CD4-positive, alpha-beta T cell (primary cell): ENCODE measurements at regions not wholly inside any gene's neighbourhood (a gene's known extent, or its start where the extent isn't known, plus 50 kb on each side); places are given as distances from the start of the nearest gene placed in this dataset.

Experiments used
- ATAC-seq: fragments of 200-7000 bp; cut with Tn5 transposase; one replicate; pipeline ENCODE4 v1.10.0; 2022; ENCODE audit warnings: mild to moderate bottlenecking; ENCODE audit not compliant: poor library complexity
- CTCF ChIA-PET: fragments of 350-600 bp; sonication (Branson Sonifier 250); formaldehyde crosslinking; loops from one replicate; lab custom pipeline; 2021; ENCODE audit warnings: antibody characterized with exemption, inconsistent platforms; lab: Charles Lee
- POLR2A ChIA-PET: fragments of 350-600 bp; sonication (Branson Sonifier 250); formaldehyde crosslinking; loops from one replicate; lab custom pipeline; 2021; ENCODE audit warnings: antibody characterized with exemption, inconsistent platforms; lab: Charles Lee
- DNase-seq, 14 experiments: peaks; one replicate each; pipeline ENCODE4 v3.0.0-alpha.2; 2013 to 2020; ENCODE audit warnings: mixed read lengths in 2 of 14
- H3K27ac ChIP-seq, 2 donors: one replicate each; pipeline versions ENCODE4 v1.5.1 to v1.7.0; 2013; ENCODE audit warnings: low read length in 2 of 2, low read depth in 1 of 2, mild to moderate bottlenecking in 1 of 2
- H3K27me3 ChIP-seq, 2 experiments: 1 replicate in 1 of 2; 2 replicates in 1 of 2; pipeline versions ENCODE4 v1.6.1 to v1.7.0; 2013; ENCODE audit warnings: low read length in 2 of 2, control low read depth in 1 of 2, mild to moderate bottlenecking in 1 of 2, moderate library complexity in 1 of 2; ENCODE audit not compliant: insufficient read depth in 2 of 2, control insufficient read depth in 1 of 2
- H3K36me3 ChIP-seq: one replicate; pipeline ENCODE4 v1.6.1; 2013; ENCODE audit warnings: low read length, control low read depth; ENCODE audit not compliant: insufficient read depth
- H3K4me1 ChIP-seq: one replicate; pipeline ENCODE4 v1.6.1; 2013; ENCODE audit warnings: low read length, control low read depth; ENCODE audit not compliant: insufficient read depth
- H3K4me3 ChIP-seq: one replicate; pipeline ENCODE4 v1.5.1; 2013; ENCODE audit warnings: mild to moderate bottlenecking, low read length, moderate library complexity
- H3K9me3 ChIP-seq, 2 experiments: 1 replicate in 1 of 2; 2 replicates in 1 of 2; pipeline versions ENCODE4 v1.6.1 to v1.7.0; 2013; ENCODE audit warnings: low read length in 2 of 2, mild to moderate bottlenecking in 2 of 2, control low read depth in 1 of 2, moderate library complexity in 1 of 2; ENCODE audit not compliant: control insufficient read depth in 1 of 2, insufficient read depth in 1 of 2
- H3K27ac Mint-ChIP-seq: one replicate; pipeline ENCODE4 v1.8.0; 2020; ENCODE audit warnings: mixed read lengths
- H3K27me3 Mint-ChIP-seq: one replicate; pipeline ENCODE4 v1.8.0; 2021; ENCODE audit warnings: mixed read lengths
- H3K36me3 Mint-ChIP-seq: one replicate; pipeline ENCODE4 v1.8.0; 2021; ENCODE audit warnings: low read depth, mixed read lengths
- H3K4me1 Mint-ChIP-seq: one replicate; pipeline ENCODE4 v1.8.0; 2021; ENCODE audit warnings: low read depth, mixed read lengths
- H3K4me3 Mint-ChIP-seq: one replicate; pipeline ENCODE4 v1.8.0; 2020; ENCODE audit warnings: mild to moderate bottlenecking, mixed read lengths
- H3K9me3 Mint-ChIP-seq: one replicate; pipeline ENCODE4 v1.8.0; 2020; ENCODE audit warnings: mixed read lengths
- CTCF ChIP-seq: fragments of 200-600 bp; IDR thresholded peaks from one replicate; pipeline ENCODE4 v1.8.0; 2022; ENCODE audit warnings: antibody characterized with exemption, mild to moderate bottlenecking
- intact Hi-C, 2 experiments: fragments of 100-400 bp; cut with DNase I in 1 of 2; cut with micrococcal nuclease in 1 of 2; formaldehyde crosslinking; loops; one replicate each; pipeline versions ENCODE4 v1.15.1 to v1.9.0; 2023 to 2025; cut with DNase I, micrococcal nuclease

DNA sequence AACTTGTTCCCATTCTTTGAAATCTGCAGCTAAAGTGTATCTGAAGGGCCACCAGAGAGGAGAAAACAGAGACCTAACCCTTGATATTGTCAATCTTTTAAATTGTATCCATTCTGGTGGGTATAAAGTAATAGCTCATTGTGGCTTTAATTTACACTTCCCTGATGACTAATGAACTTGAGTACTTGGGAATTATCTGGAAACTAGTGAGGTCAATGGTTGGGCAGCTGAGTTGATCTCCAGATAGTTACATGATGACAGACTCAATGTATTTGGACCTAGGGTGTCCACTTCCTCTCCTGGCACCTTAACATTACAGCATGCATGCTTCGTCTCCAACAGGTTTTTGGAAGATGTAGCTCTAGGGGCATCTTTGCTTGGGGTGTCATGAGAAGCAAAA is 195.2 kb downstream of the PDCD6IP start:
- POLR2A ChIA-PET = no interaction called here
- intact Hi-C loops = no loop called here

DNA sequence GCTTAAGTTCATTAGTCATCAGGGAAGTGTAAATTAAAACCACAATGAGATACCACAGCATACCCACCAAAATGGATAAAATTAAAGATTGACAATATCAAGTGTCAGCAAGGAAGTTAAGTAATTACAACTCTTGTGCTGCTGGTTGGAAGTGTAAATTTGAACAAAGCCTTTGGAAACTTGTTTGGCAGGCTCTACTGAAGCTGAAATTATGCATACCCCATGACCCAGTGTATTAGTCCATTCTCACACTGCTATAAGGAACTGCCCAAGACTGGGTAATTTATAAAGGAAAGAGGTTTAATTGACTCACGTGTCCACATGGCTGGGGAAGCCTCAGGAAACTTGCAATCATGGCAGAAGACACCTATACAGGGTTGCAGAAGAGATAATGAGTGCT is 196.1 kb downstream of the PDCD6IP start:
- H3K4me1 Mint-ChIP-seq = no peaks in the 10 kb centered on the region
- Histone ChIP-seq H3K4me1 (no peaks in the 10 kb centered on the region), H3K9me3 (peaks cover 0 to 8% of the 10 kb centered on the region in 2 experiments), H3K27ac (no peak overlapping the region), H3K36me3 (no peaks in the 10 kb centered on the region), H3K27me3 (peaks cover 3% of the 10 kb centered on the region in 2 experiments), H3K4me3 (no peak overlapping the region)
- H3K27ac Mint-ChIP-seq = no peak overlapping the region
- ATAC-seq (no peak), DNase-seq (no peak)
- ChIA-PET POLR2A (no interaction called here), CTCF (no interaction called here)
- no peaks in the 10 kb centered on the region for H3K9me3 Mint-ChIP-seq
- no peaks in the 10 kb centered on the region for H3K36me3 Mint-ChIP-seq
- H3K4me3 Mint-ChIP-seq = no peak overlapping the region
- intact Hi-C loops = no loop called here
- TF ChIP-seq CTCF = no peak
- peaks cover 5% of the 10 kb centered on the region for H3K27me3 Mint-ChIP-seq

More for the DNA sequence above, 195.2 kb downstream of the PDCD6IP start:
- ATAC-seq = no peak
- Mint-ChIP-seq H3K36me3 (no peaks in the 10 kb centered on the region), H3K4me1 (no peaks in the 10 kb centered on the region), H3K4me3 (no peak overlapping the region), H3K27ac (no peak overlapping the region), H3K9me3 (no peaks in the 10 kb centered on the region), H3K27me3 (peaks cover 5% of the 10 kb centered on the region)
- Histone ChIP-seq H3K27ac (no peak overlapping the region), H3K9me3 (peaks cover 0 to 16% of the 10 kb centered on the region in 2 experiments), H3K27me3 (peaks cover 3 to 7% of the 10 kb centered on the region in 2 experiments), H3K4me1 (no peaks in the 10 kb centered on the region), H3K36me3 (no peaks in the 10 kb centered on the region), H3K4me3 (no peak overlapping the region)
- no peak for TF ChIP-seq CTCF
- CTCF ChIA-PET = no interaction called here
- DNase-seq = no peak

GRCh38 chr3:34000301-34000700 is 201.9 kb downstream of the PDCD6IP start:
- Histone ChIP-seq H3K4me3 (no peak overlapping the region), H3K9me3 (peaks cover 0 to 7% of the 10 kb centered on the region in 2 experiments), H3K36me3 (no peaks in the 10 kb centered on the region), H3K27ac (no peak overlapping the region), H3K4me1 (no peaks in the 10 kb centered on the region), H3K27me3 (no peaks in the 10 kb centered on the region)
- no peaks in the 10 kb centered on the region for H3K4me1 Mint-ChIP-seq
- no peak overlapping the region for H3K27ac Mint-ChIP-seq
- CTCF ChIA-PET = no interaction called here
- no peaks in the 10 kb centered on the region for H3K36me3 Mint-ChIP-seq
- POLR2A ChIA-PET = no interaction called here
- ATAC-seq (no peak), DNase-seq (no peak)
- no peak for TF ChIP-seq CTCF
- intact Hi-C loops = no loop called here
- H3K9me3 Mint-ChIP-seq = no peaks in the 10 kb centered on the region
- H3K27me3 Mint-ChIP-seq = no peaks in the 10 kb centered on the region
- H3K4me3 Mint-ChIP-seq = no peak overlapping the region
